GM12865 (cell line): ENCODE measurements at regions not wholly inside any gene's neighbourhood (a gene's known extent, or its start where the extent isn't known, plus 50 kb on each side); places are given as distances from the start of the nearest gene placed in this dataset.
"Not testable (repeated sequence)": the region's sequence is repeated elsewhere in the genome, so short reads cannot be mapped to it uniquely, and the experiment has no call there.

Experiments
- DNase-seq: peaks from one replicate; pipeline ENCODE4 v3.0.0; 2010; ENCODE audit warnings: low read depth
- H3K4me3 ChIP-seq: 2 replicates; pipeline ENCODE4 v1.5.1; 2011; ENCODE audit warnings: mild to moderate bottlenecking, low read depth, low read length, control low read depth
- CTCF ChIP-seq: IDR thresholded peaks from 2 replicates; pipeline ENCODE4 v1.5.1; 2011; ENCODE audit warnings: low read length, control low read depth, low read depth, inconsistent platforms; ENCODE audit not compliant: insufficient read depth; ENCODE audit errors: missing control alignments

- TF ChIP-seq CTCF, result no peak
- no peak overlapping the region for H3K4me3 ChIP-seq
- DNase-seq, result peak; percentile 36
Measured at GRCh38 chr3:190180268-190180667, 59.6 kb upstream of the P3H2 start.

GRCh38 chr3:190178779-190179178 lies 58.1 kb upstream of the P3H2 start:
- no peak for TF ChIP-seq CTCF
- no peak overlapping the region for H3K4me3 ChIP-seq
- no peak for DNase-seq

- H3K4me3 ChIP-seq, DNase-seq: not testable (repeated sequence)
Measured at GRCh38 chr3:190176933-190177525, 56.3 kb upstream of the P3H2 start.

GRCh38 chr3:190176106-190176505 lies 55.4 kb upstream of the P3H2 start:
- DNase-seq, H3K4me3 ChIP-seq: not testable (repeated sequence)

- no peak for DNase-seq
- no peak for TF ChIP-seq CTCF
- no peak overlapping the region for H3K4me3 ChIP-seq
Measured at GRCh38 chr3:190175490-190175889, 54.8 kb upstream of the P3H2 start.

- no peak overlapping the region for H3K4me3 ChIP-seq
- no peak for DNase-seq
- TF ChIP-seq CTCF, result no peak
Measured at GRCh38 chr3:190174471-190174870, 53.8 kb upstream of the P3H2 start.

GRCh38 chr3:190173426-190173825 lies 52.7 kb upstream of the P3H2 start:
- no peak for TF ChIP-seq CTCF
- DNase-seq, result no peak

GRCh38 chr3:190172751-190173150 lies 52.1 kb upstream of the P3H2 start:
- TF ChIP-seq CTCF, result no peak
- H3K4me3 ChIP-seq, result no peak overlapping the region
- no peak for DNase-seq

More at GRCh38 chr3:190173426-190173825, 52.7 kb upstream of the P3H2 start:
- no peak overlapping the region for H3K4me3 ChIP-seq
